Right ventricle myocardium superior (tissue), 1 donor: ENCODE measurements at regions not wholly inside any gene's neighbourhood (a gene's known extent, or its start where the extent isn't known, plus 50 kb on each side); places are given as distances from the start of the nearest gene placed in this dataset.

Source experiments
- ATAC-seq: fragments of 200-7000 bp; cut with Tn5 transposase; one replicate; pipeline ENCODE4 v1.9.1; 2020; ENCODE audit warnings: mild to moderate bottlenecking; ENCODE audit not compliant: poor library complexity
- DNase-seq: peaks from one replicate; pipeline ENCODE4 v3.0.0-alpha.2; 2020
- intact Hi-C: fragments of 100-400 bp; cut with DNase I; formaldehyde crosslinking; loops from one replicate; pipeline ENCODE4 v1.11.2; 2022
- donor health status: DM: no; HTN: yes; CAD: no; lungs with severe emphysema.

- ATAC-seq (no peak), DNase-seq (no peak)
- intact Hi-C loops = no loop called here
These were observed 761.9 kb downstream of the SATB2 start for GRCh38 chr2:198695879-198696278.

- DNase-seq = no peak
- no peak for ATAC-seq
- intact Hi-C loops = no loop called here
These were observed 764.7 kb downstream of the SATB2 start for GRCh38 chr2:198692907-198693510.

GRCh38 chr2:198691236-198691635, 766.5 kb downstream of the SATB2 start:
- DNase-seq = no peak
- no peak for ATAC-seq
- intact Hi-C loops = no loop called here

GRCh38 chr2:198664321-198664720, 793.4 kb downstream of the SATB2 start:
- intact Hi-C loops = no loop called here
- no peak for ATAC-seq
- DNase-seq = no peak

GRCh38 chr2:198662905-198663304, 794.8 kb downstream of the SATB2 start:
- ATAC-seq (no peak), DNase-seq (no peak)
- intact Hi-C loops = no loop called here

- ATAC-seq = no peak
These were observed 797.2 kb downstream of the SATB2 start for GRCh38 chr2:198660501-198660900.

GRCh38 chr2:198659096-198659870, 798.5 kb downstream of the SATB2 start:
- intact Hi-C loops = no loop called here
- DNase-seq (no peak), ATAC-seq (no peak)

More at GRCh38 chr2:198660501-198660900, 797.2 kb downstream of the SATB2 start:
- no peak for DNase-seq
- intact Hi-C loops = no loop called here

GRCh38 chr2:198657512-198658121, 800.1 kb downstream of the SATB2 start:
- ATAC-seq (no peak), DNase-seq (no peak)
- intact Hi-C loops = no loop called here

- intact Hi-C loops = no loop called here
- no peak for ATAC-seq
These were observed 800.9 kb downstream of the SATB2 start for GRCh38 chr2:198656869-198657268.

GRCh38 chr2:198654646-198655045, 803.1 kb downstream of the SATB2 start:
- ATAC-seq = no peak
- DNase-seq = no peak
- intact Hi-C loops = no loop called here

More at GRCh38 chr2:198656869-198657268, 800.9 kb downstream of the SATB2 start:
- no peak for DNase-seq

- no peak for DNase-seq
- no peak for ATAC-seq
- intact Hi-C loops = no loop called here
These were observed 804.4 kb downstream of the SATB2 start for GRCh38 chr2:198653311-198653710.

GRCh38 chr2:198652461-198652860, 805.3 kb downstream of the SATB2 start:
- no peak for DNase-seq
- intact Hi-C loops = no loop called here
- no peak for ATAC-seq

- intact Hi-C loops = no loop called here
- DNase-seq = no peak
- ATAC-seq = no peak
These were observed 811.9 kb downstream of the SATB2 start for GRCh38 chr2:198645816-198646215.

GRCh38 chr2:198641161-198641560, 816.6 kb downstream of the SATB2 start:
- DNase-seq (no peak), ATAC-seq (no peak)
- intact Hi-C loops = no loop called here

- DNase-seq (no peak), ATAC-seq (no peak)
- intact Hi-C loops = no loop called here
These were observed 817.3 kb downstream of the SATB2 start for GRCh38 chr2:198640463-198640862.

GRCh38 chr2:198639580-198639979, 818.2 kb downstream of the SATB2 start:
- ATAC-seq = no peak
- intact Hi-C loops = no loop called here

GRCh38 chr2:198638577-198638976, 819.2 kb downstream of the SATB2 start:
- intact Hi-C loops = no loop called here
- ATAC-seq (no peak), DNase-seq (no peak)

More at GRCh38 chr2:198639580-198639979, 818.2 kb downstream of the SATB2 start:
- no peak for DNase-seq

GRCh38 chr2:198630384-198630783, 826.0 kb downstream of the PLCL1 start:
- ATAC-seq (no peak), DNase-seq (no peak)
- intact Hi-C loops = no loop called here

- ATAC-seq = no peak
- intact Hi-C loops = no loop called here
- DNase-seq = no peak
These were observed 824.2 kb downstream of the PLCL1 start for GRCh38 chr2:198628596-198628995.
